ENCODE measurements at regions not wholly inside any gene's neighbourhood (a gene's known extent, or its start where the extent isn't known, plus 50 kb on each side); places are given as distances from the start of the nearest gene placed in this dataset.

DNA sequence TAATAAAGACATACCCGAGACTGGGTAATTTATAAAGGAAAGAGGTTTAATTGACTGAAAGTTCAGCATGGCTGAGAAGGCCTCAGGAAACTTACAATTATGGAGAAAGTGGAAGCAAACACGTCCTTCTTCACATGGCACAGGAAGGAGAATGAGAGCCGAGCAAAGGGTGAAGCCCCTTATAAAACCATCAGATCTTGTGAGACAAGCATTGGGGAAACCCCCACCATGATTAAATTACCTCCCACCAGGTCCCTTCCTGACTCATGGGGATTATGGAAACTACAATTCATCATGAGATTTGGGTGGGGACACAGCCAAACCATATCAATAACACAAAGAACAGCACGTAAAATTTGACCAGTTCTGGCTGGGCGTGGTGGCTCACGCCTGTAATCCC, 85.6 kb upstream of the ATF7IP start:
- Histone ChIP-seq H3K27me3 (replicated peaks; ENCODE audit: insufficient read depth, low read depth, low read length, poor library complexity) (no peaks in the 10 kb centered on the region), H3K27ac (ENCODE audit: low read depth, low read length, poor library complexity, severe bottlenecking) (no peak overlapping the region), H3K9me3 (ENCODE audit: low read depth, low read length, poor library complexity, severe bottlenecking) (no peaks in the 10 kb centered on the region), H3K4me1 (ENCODE audit: insufficient read depth, low read length, poor library complexity, severe bottlenecking) (no peaks in the 10 kb centered on the region), H3K36me3 (ENCODE audit: insufficient read depth, low read length, poor library complexity, severe bottlenecking) (no peaks in the 10 kb centered on the region), H3K4me3 (ENCODE audit: low read depth, low read length, poor library complexity, severe bottlenecking) (no peak overlapping the region)
- ChIA-PET POLR2A (ENCODE audit: low non-redundant PET) (no interaction called here), CTCF (no interaction called here)
- BruUV-seq (replicated peaks), result no TSS peak
- intact Hi-C loops (cut with micrococcal nuclease; ENCODE audit: unreplicated experiment), result no loop called here
- no peak for DNase-seq (ENCODE audit: low spot score)
- no peak for TF ChIP-seq EZH2 (IDR thresholded peaks at IDR 0.05; ENCODE audit: borderline replicate concordance, low read depth, low read length, poor library complexity, severe bottlenecking)
- TF ChIP-seq, protein P1, sequence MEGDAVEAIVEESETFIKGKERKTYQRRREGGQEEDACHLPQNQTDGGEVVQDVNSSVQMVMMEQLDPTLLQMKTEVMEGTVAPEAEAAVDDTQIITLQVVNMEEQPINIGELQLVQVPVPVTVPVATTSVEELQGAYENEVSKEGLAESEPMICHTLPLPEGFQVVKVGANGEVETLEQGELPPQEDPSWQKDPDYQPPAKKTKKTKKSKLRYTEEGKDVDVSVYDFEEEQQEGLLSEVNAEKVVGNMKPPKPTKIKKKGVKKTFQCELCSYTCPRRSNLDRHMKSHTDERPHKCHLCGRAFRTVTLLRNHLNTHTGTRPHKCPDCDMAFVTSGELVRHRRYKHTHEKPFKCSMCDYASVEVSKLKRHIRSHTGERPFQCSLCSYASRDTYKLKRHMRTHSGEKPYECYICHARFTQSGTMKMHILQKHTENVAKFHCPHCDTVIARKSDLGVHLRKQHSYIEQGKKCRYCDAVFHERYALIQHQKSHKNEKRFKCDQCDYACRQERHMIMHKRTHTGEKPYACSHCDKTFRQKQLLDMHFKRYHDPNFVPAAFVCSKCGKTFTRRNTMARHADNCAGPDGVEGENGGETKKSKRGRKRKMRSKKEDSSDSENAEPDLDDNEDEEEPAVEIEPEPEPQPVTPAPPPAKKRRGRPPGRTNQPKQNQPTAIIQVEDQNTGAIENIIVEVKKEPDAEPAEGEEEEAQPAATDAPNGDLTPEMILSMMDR (conservative IDR thresholded peaks at IDR 0.05; ENCODE audit: low read depth, low read length), result no peak

DNA sequence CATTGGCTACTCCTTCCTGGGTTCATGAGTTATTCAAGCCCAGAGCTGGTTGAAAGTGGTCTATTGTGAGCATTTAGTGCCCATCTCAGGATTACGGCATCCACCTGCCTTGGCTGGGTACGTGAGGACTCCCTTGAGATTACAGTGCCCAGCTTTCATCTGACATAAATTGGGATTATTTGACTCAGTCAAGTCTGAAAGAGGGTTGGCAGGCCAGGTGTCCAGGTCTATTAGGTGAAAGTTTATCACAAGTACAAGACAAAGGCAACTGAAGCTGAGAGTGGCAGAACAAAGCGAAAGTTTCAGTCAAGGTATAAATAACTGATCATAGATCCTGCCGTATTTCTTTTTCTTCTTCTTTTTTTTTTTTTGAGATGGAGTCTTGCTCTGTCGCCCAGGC, 84.6 kb upstream of the ATF7IP start:
- H3K9me3 ChIP-seq (ENCODE audit: low read depth, low read length, poor library complexity, severe bottlenecking), result no peaks in the 10 kb centered on the region
- TF ChIP-seq, protein P1 (conservative IDR thresholded peaks at IDR 0.05; ENCODE audit: low read depth, low read length), result no peak
- TF ChIP-seq EZH2 (IDR thresholded peaks at IDR 0.05; ENCODE audit: borderline replicate concordance, low read depth, low read length, poor library complexity, severe bottlenecking), result no peak
- H3K27ac ChIP-seq (ENCODE audit: low read depth, low read length, poor library complexity, severe bottlenecking), result no peak overlapping the region
- no TSS peak for BruUV-seq (replicated peaks)
- no peak overlapping the region for H3K4me3 ChIP-seq (ENCODE audit: low read depth, low read length, poor library complexity, severe bottlenecking)
- DNase-seq (ENCODE audit: low spot score), result no peak
- no peaks in the 10 kb centered on the region for H3K4me1 ChIP-seq (ENCODE audit: insufficient read depth, low read length, poor library complexity, severe bottlenecking)
- H3K27me3 ChIP-seq (replicated peaks; ENCODE audit: insufficient read depth, low read depth, low read length, poor library complexity), result no peaks in the 10 kb centered on the region
- CTCF ChIA-PET, result interaction anchor here (0.5 kb wide), 1 partner anchor 168 kb away, joined by 5 read pairs; no protein-coding TSS in a partner anchor
- intact Hi-C loops (cut with micrococcal nuclease; ENCODE audit: unreplicated experiment), result no loop called here
- no peaks in the 10 kb centered on the region for H3K36me3 ChIP-seq (ENCODE audit: insufficient read depth, low read length, poor library complexity, severe bottlenecking)
- POLR2A ChIA-PET (ENCODE audit: low non-redundant PET), result no interaction called here

DNA sequence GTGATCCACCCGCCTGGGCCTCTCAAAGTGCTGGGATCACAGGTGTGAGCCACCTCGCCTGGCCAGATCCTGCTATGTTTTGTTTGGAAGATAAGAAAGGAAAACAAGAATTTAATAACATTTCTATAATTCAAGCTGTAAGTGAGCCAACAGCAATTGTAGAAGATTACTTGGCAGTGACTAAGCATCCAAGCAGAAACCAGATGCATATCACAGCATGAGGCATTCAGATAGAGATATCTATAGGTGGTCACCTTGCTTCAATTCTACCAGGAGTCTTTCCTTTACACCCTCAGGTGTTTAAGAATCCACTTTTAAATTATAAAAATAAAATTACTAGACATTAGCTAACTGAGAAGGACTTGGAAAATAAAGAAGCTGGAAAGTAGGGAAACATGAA, 83.9 kb upstream of the ATF7IP start:
- no TSS peak for BruUV-seq (replicated peaks)
- no peaks in the 10 kb centered on the region for H3K27me3 ChIP-seq (replicated peaks; ENCODE audit: insufficient read depth, low read depth, low read length, poor library complexity)

More for the DNA sequence above, 83.9 kb upstream of the ATF7IP start:
- ChIA-PET CTCF (no interaction called here), POLR2A (ENCODE audit: low non-redundant PET) (no interaction called here)
- no peaks in the 10 kb centered on the region for H3K9me3 ChIP-seq (ENCODE audit: low read depth, low read length, poor library complexity, severe bottlenecking)
- no peaks in the 10 kb centered on the region for H3K36me3 ChIP-seq (ENCODE audit: insufficient read depth, low read length, poor library complexity, severe bottlenecking)
- intact Hi-C loops (cut with micrococcal nuclease; ENCODE audit: unreplicated experiment), result no loop called here
- no peak overlapping the region for H3K27ac ChIP-seq (ENCODE audit: low read depth, low read length, poor library complexity, severe bottlenecking)
- TF ChIP-seq, protein P1 (conservative IDR thresholded peaks at IDR 0.05; ENCODE audit: low read depth, low read length), result no peak
- TF ChIP-seq EZH2 (IDR thresholded peaks at IDR 0.05; ENCODE audit: borderline replicate concordance, low read depth, low read length, poor library complexity, severe bottlenecking), result no peak
- H3K4me3 ChIP-seq (ENCODE audit: low read depth, low read length, poor library complexity, severe bottlenecking), result no peak overlapping the region
- no peaks in the 10 kb centered on the region for H3K4me1 ChIP-seq (ENCODE audit: insufficient read depth, low read length, poor library complexity, severe bottlenecking)
- DNase-seq (ENCODE audit: low spot score), result no peak

All from A673 (cell line).